Osteocyte (in vitro differentiated cells): ENCODE measurements at regions not wholly inside any gene's neighbourhood (a gene's known extent, or its start where the extent isn't known, plus 50 kb on each side); places are given as distances from the start of the nearest gene placed in this dataset.

ENCODE experiments used
- DNase-seq: peaks from one replicate; pipeline ENCODE4 v3.0.0; 2021; ENCODE audit warnings: mixed read lengths; ENCODE audit not compliant: unreplicated experiment; ENCODE audit errors: extremely low spot score
- H3K27ac Mint-ChIP-seq: one replicate; pipeline ENCODE4 v1.8.0; 2021; ENCODE audit warnings: mild to moderate bottlenecking, mixed read lengths; ENCODE audit not compliant: unreplicated experiment
- H3K27me3 Mint-ChIP-seq: one replicate; pipeline ENCODE4 v1.8.0; 2021; ENCODE audit warnings: mixed read lengths; ENCODE audit not compliant: unreplicated experiment
- H3K36me3 Mint-ChIP-seq: one replicate; pipeline ENCODE4 v1.8.0; 2021; ENCODE audit warnings: mixed read lengths; ENCODE audit not compliant: unreplicated experiment
- H3K4me1 Mint-ChIP-seq: one replicate; pipeline ENCODE4 v1.8.0; 2021; ENCODE audit warnings: mixed read lengths; ENCODE audit not compliant: unreplicated experiment
- H3K4me3 Mint-ChIP-seq: one replicate; pipeline ENCODE4 v1.8.0; 2021; ENCODE audit warnings: mild to moderate bottlenecking, moderate library complexity, mixed read lengths; ENCODE audit not compliant: unreplicated experiment
- H3K9me3 Mint-ChIP-seq: one replicate; pipeline ENCODE4 v1.8.0; 2021; ENCODE audit warnings: mixed read lengths; ENCODE audit not compliant: unreplicated experiment
- TF ChIP-seq, protein P1 (sequence below): fragments of 200-600 bp; sonication (generic); IDR thresholded peaks from 2 replicates; pipeline ENCODE4 v1.5.0; 2021; ENCODE audit warnings: antibody characterized with exemption, mild to moderate bottlenecking, moderate library complexity

DNA sequence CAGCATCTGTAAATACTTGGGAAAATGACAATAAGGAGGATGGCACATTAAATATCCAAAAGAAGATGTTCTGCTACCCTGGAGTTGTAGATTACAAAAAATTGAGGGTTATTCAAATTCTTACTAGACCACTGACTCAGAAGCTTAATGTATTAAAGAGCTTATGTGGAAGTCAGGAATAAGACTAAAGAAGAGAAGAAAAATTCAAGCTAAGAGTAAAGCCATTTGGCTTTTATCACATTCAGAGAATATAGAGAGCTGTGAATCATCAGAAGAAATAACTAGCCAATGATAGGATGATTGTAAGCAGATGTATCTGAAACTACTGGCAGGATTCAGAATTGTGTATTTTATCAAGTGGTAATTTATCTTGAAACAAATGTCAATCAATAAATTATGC, 237.0 kb downstream of the TBX15 start:
- Mint-ChIP-seq H3K9me3 (no peaks in the 10 kb centered on the region), H3K27me3 (no peaks in the 10 kb centered on the region), H3K36me3 (no peaks in the 10 kb centered on the region), H3K4me3 (no peak overlapping the region), H3K4me1 (no peaks in the 10 kb centered on the region), H3K27ac (no peak overlapping the region)
- TF ChIP-seq, protein P1, sequence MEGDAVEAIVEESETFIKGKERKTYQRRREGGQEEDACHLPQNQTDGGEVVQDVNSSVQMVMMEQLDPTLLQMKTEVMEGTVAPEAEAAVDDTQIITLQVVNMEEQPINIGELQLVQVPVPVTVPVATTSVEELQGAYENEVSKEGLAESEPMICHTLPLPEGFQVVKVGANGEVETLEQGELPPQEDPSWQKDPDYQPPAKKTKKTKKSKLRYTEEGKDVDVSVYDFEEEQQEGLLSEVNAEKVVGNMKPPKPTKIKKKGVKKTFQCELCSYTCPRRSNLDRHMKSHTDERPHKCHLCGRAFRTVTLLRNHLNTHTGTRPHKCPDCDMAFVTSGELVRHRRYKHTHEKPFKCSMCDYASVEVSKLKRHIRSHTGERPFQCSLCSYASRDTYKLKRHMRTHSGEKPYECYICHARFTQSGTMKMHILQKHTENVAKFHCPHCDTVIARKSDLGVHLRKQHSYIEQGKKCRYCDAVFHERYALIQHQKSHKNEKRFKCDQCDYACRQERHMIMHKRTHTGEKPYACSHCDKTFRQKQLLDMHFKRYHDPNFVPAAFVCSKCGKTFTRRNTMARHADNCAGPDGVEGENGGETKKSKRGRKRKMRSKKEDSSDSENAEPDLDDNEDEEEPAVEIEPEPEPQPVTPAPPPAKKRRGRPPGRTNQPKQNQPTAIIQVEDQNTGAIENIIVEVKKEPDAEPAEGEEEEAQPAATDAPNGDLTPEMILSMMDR: no peak
- no peak for DNase-seq

DNA sequence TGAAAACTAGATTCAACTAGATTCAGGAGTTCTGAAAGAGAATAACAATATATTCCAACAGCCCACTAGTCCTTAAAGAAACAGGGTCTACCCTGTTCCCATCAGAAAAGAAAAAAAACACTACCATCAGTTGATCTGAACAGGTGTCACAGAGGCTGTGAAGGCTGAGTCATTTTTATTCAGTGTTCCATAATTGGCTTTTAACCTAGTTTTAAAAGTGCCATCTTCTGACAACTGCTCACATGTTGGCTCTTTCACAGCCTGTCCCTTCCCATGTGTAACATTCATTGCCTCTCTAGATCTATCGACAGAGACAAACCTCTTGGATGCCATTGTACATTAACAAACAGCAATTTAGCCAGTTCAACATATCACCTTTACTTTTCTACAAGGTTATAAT, 243.7 kb downstream of the TBX15 start:
- H3K4me1 Mint-ChIP-seq: no peaks in the 10 kb centered on the region
- H3K27me3 Mint-ChIP-seq: no peaks in the 10 kb centered on the region
- DNase-seq: no peak
- H3K36me3 Mint-ChIP-seq: no peaks in the 10 kb centered on the region
- no peaks in the 10 kb centered on the region for H3K9me3 Mint-ChIP-seq
- TF ChIP-seq, protein P1: no peak
- no peak overlapping the region for H3K27ac Mint-ChIP-seq
- H3K4me3 Mint-ChIP-seq: no peak overlapping the region

DNA sequence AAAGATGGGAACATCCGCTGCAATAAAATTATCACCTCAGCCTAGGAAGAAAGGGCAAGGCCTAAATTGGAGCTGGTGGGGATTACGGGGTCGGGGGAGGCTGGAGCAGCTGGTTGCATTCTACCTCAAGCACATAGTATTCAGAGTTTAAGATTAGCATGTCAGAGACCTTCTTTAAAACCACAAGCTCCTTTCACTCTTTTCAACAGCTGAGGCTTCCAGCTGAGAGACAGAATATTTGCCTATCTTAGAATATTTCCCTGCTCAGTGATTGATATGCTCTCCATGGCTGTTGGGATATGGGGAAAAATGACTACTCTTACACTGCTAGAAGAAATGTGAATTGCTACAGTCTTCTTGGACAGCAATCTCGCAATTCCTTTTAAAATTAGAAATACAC, 248.6 kb downstream of the TBX15 start:
- Mint-ChIP-seq H3K36me3 (no peaks in the 10 kb centered on the region), H3K9me3 (no peaks in the 10 kb centered on the region), H3K27ac (no peak overlapping the region), H3K4me1 (no peaks in the 10 kb centered on the region), H3K4me3 (no peak overlapping the region), H3K27me3 (no peaks in the 10 kb centered on the region)
- DNase-seq: no peak
- TF ChIP-seq, protein P1: no peak

DNA sequence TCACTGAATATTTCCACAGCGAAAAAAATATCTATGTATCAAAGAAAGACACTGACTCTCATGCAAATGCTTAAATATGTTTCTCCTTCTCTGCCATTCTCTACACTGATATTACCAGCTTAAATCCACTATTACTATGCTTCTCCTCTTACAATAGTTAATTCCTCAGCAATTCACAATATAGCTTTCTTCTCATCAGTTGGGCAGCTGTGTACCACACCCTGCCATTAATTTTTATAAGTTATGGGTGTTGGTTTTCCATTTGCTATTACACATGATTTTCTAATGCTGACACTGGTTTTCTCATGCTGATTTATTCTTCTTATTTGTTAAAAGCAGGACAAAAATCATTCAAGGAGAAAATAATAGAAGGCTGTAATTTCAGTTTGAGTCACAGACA, 251.8 kb downstream of the TBX15 start:
- Mint-ChIP-seq H3K9me3 (no peaks in the 10 kb centered on the region), H3K27ac (no peak overlapping the region), H3K36me3 (no peaks in the 10 kb centered on the region), H3K4me1 (no peaks in the 10 kb centered on the region), H3K4me3 (no peak overlapping the region), H3K27me3 (no peaks in the 10 kb centered on the region)
- no peak for DNase-seq
- TF ChIP-seq, protein P1: no peak

DNA sequence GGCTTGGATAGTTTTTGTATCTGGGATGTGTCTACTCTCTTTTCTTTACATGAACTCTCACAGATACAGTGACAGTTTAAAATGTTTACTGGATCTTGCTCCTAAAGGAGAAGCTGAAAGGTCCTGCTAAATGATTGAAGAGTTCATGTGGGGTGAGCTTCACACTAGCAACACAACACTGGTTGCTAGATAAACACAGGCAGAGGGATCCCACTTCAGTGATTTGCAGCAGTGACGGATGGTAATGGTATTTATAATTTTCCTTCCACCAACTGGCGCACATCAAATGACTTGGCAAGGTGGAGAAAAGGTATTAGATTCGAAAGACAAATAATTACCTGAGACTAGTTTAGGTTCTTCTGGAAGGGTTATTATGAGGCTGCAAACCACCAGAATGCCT, 270.2 kb downstream of the TBX15 start:
- H3K27ac Mint-ChIP-seq: no peak overlapping the region
- H3K27me3 Mint-ChIP-seq: no peaks in the 10 kb centered on the region
- no peak overlapping the region for H3K4me3 Mint-ChIP-seq
- H3K36me3 Mint-ChIP-seq: no peaks in the 10 kb centered on the region
- no peaks in the 10 kb centered on the region for H3K4me1 Mint-ChIP-seq
- H3K9me3 Mint-ChIP-seq: no peaks in the 10 kb centered on the region
- TF ChIP-seq, protein P1: no peak
- DNase-seq: no peak
